ENCODE measurements at regions not wholly inside any gene's neighbourhood (a gene's known extent, or its start where the extent isn't known, plus 50 kb on each side); places are given as distances from the start of the nearest gene placed in this dataset.
"Not testable (repeated sequence)": the region's sequence is repeated elsewhere in the genome, so short reads cannot be mapped to it uniquely, and the experiment has no call there.

DNA sequence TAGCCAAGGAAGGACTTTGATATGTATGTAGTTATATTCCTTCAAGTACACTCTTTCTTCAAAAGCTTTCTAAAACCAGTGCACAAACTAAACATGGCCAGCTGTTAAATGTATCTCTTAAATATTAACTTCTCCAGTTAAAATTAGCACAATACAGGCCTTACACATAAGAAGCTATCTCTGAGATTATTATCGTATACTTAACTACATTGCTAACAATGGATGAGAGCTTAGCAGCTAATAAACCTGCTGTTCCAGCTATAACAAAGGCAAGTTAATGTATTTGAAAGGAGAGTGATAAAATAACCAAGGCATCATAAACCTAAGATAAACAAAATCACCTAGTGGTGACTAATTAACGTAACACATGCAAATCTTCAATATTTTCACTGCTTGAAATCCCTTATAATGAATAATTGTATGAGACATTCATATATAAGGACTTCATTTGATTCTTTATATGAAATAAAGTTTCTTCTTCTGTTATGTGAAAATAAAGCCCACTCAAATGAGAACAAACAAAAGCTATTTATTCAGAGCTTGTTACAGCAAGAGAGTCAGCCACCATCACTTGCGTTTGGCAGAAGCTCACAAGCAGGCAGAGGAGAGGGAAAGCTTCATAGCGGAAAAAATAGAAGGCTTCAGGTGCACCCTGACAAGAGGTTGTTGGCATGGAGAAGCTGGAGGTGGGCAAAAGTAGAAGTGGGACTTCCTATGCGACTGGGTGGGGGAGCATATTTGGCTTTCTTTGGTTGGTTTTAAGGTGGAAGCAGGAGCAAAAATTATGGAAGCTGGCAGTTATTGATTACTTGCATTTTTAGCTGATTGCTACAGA, 274.1 kb upstream of the CHRM3 start:
- no peak overlapping the region for H3K27ac ChIP-seq (ENCODE audit: low read depth, low read length)
- H3K9me3 ChIP-seq (ENCODE audit: insufficient read depth, low read depth, low read length), result no peaks in the 10 kb centered on the region
- H3K4me3 Mint-ChIP-seq (ENCODE audit: unreplicated experiment), result no peak overlapping the region
- H3K27ac Mint-ChIP-seq (ENCODE audit: unreplicated experiment), result no peak overlapping the region
- no peaks in the 10 kb centered on the region for H3K4me1 ChIP-seq (ENCODE audit: insufficient read depth, low read length)
- no peak overlapping the region for H2AFZ ChIP-seq (ENCODE audit: low read depth, low read length)
- H3K27me3 Mint-ChIP-seq (ENCODE audit: low read depth, unreplicated experiment), result no peaks in the 10 kb centered on the region
- no peaks in the 10 kb centered on the region for H3K27me3 ChIP-seq (ENCODE audit: insufficient read depth, low read length)
- DNase-seq (ENCODE audit: low read depth), result no peak
- no peak for FAIRE-seq
- no peaks in the 10 kb centered on the region for H3K4me1 Mint-ChIP-seq (ENCODE audit: low read depth, unreplicated experiment)
- no peaks in the 10 kb centered on the region for H3K36me3 Mint-ChIP-seq (ENCODE audit: low read depth, unreplicated experiment)
- H3K36me3 ChIP-seq (ENCODE audit: insufficient read depth, low read length), result no peaks in the 10 kb centered on the region
- no peaks in the 10 kb centered on the region for H3K9me3 Mint-ChIP-seq (ENCODE audit: unreplicated experiment)
- H3K4me2 ChIP-seq (ENCODE audit: low read length), result no peak overlapping the region
- TF ChIP-seq, protein P1, sequence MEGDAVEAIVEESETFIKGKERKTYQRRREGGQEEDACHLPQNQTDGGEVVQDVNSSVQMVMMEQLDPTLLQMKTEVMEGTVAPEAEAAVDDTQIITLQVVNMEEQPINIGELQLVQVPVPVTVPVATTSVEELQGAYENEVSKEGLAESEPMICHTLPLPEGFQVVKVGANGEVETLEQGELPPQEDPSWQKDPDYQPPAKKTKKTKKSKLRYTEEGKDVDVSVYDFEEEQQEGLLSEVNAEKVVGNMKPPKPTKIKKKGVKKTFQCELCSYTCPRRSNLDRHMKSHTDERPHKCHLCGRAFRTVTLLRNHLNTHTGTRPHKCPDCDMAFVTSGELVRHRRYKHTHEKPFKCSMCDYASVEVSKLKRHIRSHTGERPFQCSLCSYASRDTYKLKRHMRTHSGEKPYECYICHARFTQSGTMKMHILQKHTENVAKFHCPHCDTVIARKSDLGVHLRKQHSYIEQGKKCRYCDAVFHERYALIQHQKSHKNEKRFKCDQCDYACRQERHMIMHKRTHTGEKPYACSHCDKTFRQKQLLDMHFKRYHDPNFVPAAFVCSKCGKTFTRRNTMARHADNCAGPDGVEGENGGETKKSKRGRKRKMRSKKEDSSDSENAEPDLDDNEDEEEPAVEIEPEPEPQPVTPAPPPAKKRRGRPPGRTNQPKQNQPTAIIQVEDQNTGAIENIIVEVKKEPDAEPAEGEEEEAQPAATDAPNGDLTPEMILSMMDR (IDR thresholded peaks at IDR 0.05; ENCODE audit: insufficient read depth, low read depth, low read length), result no peak
- no peak for TF ChIP-seq EZH2 (IDR thresholded peaks at IDR 0.05; ENCODE audit: insufficient read depth, low read length)
- H3K9ac ChIP-seq (ENCODE audit: low read length), result no peak overlapping the region
- no peaks in the 10 kb centered on the region for H3K79me2 ChIP-seq (ENCODE audit: insufficient read depth, low read length)
- no peaks in the 10 kb centered on the region for H4K20me1 ChIP-seq (ENCODE audit: insufficient read depth, low read length)
- H3K4me3 ChIP-seq (ENCODE audit: insufficient read depth, low read depth, low read length), result no peak overlapping the region

DNA sequence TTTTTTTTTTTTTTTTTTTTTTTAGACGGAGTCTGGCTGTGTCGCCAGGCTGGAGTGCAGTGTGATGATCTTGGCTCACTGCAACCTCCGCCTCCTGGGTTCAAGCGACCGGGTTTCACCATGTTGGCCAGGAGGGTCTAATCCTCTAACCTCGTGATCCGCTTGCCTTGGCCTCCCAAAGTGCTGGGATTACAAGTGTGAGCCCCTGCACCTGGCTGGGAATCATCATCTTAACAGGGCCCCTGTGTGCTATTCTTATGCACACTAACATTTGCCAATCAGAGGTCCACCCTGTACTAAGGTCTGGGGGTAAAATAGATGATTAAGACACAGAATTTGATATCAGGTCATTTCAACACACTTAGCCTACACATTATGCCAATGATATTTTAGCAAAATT, 278.7 kb upstream of the CHRM3 start:
- H3K4me1 ChIP-seq (ENCODE audit: insufficient read depth, low read length), result no peaks in the 10 kb centered on the region
- no peak overlapping the region for H3K4me3 Mint-ChIP-seq (ENCODE audit: unreplicated experiment)
- H3K9ac ChIP-seq (ENCODE audit: low read length), result no peak overlapping the region
- no peaks in the 10 kb centered on the region for H3K27me3 ChIP-seq (ENCODE audit: insufficient read depth, low read length)
- H3K27ac ChIP-seq (ENCODE audit: low read depth, low read length), result no peak overlapping the region
- no peaks in the 10 kb centered on the region for H3K9me3 ChIP-seq (ENCODE audit: insufficient read depth, low read depth, low read length)
- no peak for FAIRE-seq
- H3K79me2 ChIP-seq (ENCODE audit: insufficient read depth, low read length), result no peaks in the 10 kb centered on the region
- no peak overlapping the region for H3K27ac Mint-ChIP-seq (ENCODE audit: unreplicated experiment)
- H3K4me2 ChIP-seq (ENCODE audit: low read length), result no peak overlapping the region
- TF ChIP-seq EZH2 (IDR thresholded peaks at IDR 0.05; ENCODE audit: insufficient read depth, low read length), result no peak
- TF ChIP-seq, protein P1 (IDR thresholded peaks at IDR 0.05; ENCODE audit: insufficient read depth, low read depth, low read length), result no peak
- H3K36me3 ChIP-seq (ENCODE audit: insufficient read depth, low read length), result no peaks in the 10 kb centered on the region
- H3K27me3 Mint-ChIP-seq (ENCODE audit: low read depth, unreplicated experiment), result no peaks in the 10 kb centered on the region
- DNase-seq (ENCODE audit: low read depth), result no peak
- H3K36me3 Mint-ChIP-seq (ENCODE audit: low read depth, unreplicated experiment), result no peaks in the 10 kb centered on the region
- H3K9me3 Mint-ChIP-seq (ENCODE audit: unreplicated experiment), result no peaks in the 10 kb centered on the region
- no peaks in the 10 kb centered on the region for H4K20me1 ChIP-seq (ENCODE audit: insufficient read depth, low read length)
- no peak overlapping the region for H2AFZ ChIP-seq (ENCODE audit: low read depth, low read length)
- H3K4me1 Mint-ChIP-seq (ENCODE audit: low read depth, unreplicated experiment), result no peaks in the 10 kb centered on the region
- no peak overlapping the region for H3K4me3 ChIP-seq (ENCODE audit: insufficient read depth, low read depth, low read length)

DNA sequence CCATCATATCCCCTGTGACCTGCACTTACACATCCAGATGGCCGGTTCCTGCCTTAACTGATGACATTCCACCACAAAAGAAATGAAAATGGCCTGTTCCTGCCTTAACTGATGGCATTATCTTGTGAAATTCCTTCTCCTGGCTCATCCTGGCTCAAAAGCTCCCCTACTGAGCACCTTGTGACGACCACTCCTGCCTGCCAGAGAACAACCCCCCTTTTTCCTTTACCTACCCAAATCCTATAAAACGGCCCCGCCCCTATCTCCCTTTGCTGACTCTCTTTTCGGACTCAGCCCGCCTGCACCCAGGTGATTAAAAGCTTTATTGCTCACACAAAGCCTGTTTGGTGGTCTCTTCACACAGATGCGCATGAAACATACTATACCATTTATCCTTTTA, 279.7 kb upstream of the CHRM3 start:
- not testable (repeated sequence) for H3K4me3 Mint-ChIP-seq (ENCODE audit: unreplicated experiment)

More for the DNA sequence above, 279.7 kb upstream of the CHRM3 start:
- not testable (repeated sequence) for H4K20me1 ChIP-seq (ENCODE audit: insufficient read depth, low read length); H3K4me2 ChIP-seq (ENCODE audit: low read length); H3K27ac ChIP-seq (ENCODE audit: low read depth, low read length); H3K9ac ChIP-seq (ENCODE audit: low read length); H3K4me1 Mint-ChIP-seq (ENCODE audit: low read depth, unreplicated experiment); H3K9me3 ChIP-seq (ENCODE audit: insufficient read depth, low read depth, low read length); H3K36me3 Mint-ChIP-seq (ENCODE audit: low read depth, unreplicated experiment); H3K79me2 ChIP-seq (ENCODE audit: insufficient read depth, low read length); DNase-seq (ENCODE audit: low read depth); H3K9me3 Mint-ChIP-seq (ENCODE audit: unreplicated experiment); H3K4me3 ChIP-seq (ENCODE audit: insufficient read depth, low read depth, low read length); H3K27me3 Mint-ChIP-seq (ENCODE audit: low read depth, unreplicated experiment); H3K27ac Mint-ChIP-seq (ENCODE audit: unreplicated experiment); H3K4me1 ChIP-seq (ENCODE audit: insufficient read depth, low read length); FAIRE-seq; H3K27me3 ChIP-seq (ENCODE audit: insufficient read depth, low read length); H3K36me3 ChIP-seq (ENCODE audit: insufficient read depth, low read length); H2AFZ ChIP-seq (ENCODE audit: low read depth, low read length)

All from astrocyte (in vitro differentiated cells and primary cell).